GM12878 (cell line): ENCODE measurements at regions not wholly inside any gene's neighbourhood (a gene's known extent, or its start where the extent isn't known, plus 50 kb on each side); places are given as distances from the start of the nearest gene placed in this dataset.

ENCODE experiments used
- ATAC-seq: fragments of 200-7000 bp; cut with Tn5 transposase; 3 replicates; pipeline ENCODE4 v1.9.1; 2020; ENCODE audit warnings: mild to moderate bottlenecking, moderate library complexity
- BruUV-seq: library from RNA; stranded (reverse); fragments of 400-500 nt; replicated peaks from 2 replicates; lab custom pipeline; 2021; lab: Mats Ljungman, UMichigan
- CTCF ChIA-PET: fragments of 300-600 bp; sonication (Branson Sonifier 250); formaldehyde crosslinking; extraction: SDS; loops from one replicate; lab custom pipeline; 2021; ENCODE audit warnings: inconsistent platforms; lab: Yijun Ruan, JAX
- POLR2A ChIA-PET: fragments of 350-600 bp; formaldehyde crosslinking; extraction: SDS; loops from one replicate; lab custom pipeline; 2021; ENCODE audit warnings: inconsistent platforms; lab: Charles Lee
- RAD21 ChIA-PET: fragments of 300-600 bp; sonication (Branson Sonifier 250); formaldehyde crosslinking; loops from one replicate; lab custom pipeline; 2023; ENCODE audit warnings: antibody characterized with exemption; ENCODE audit not compliant: unreplicated experiment; lab: Charles Lee
- SMC1A ChIA-PET: fragments of 300-600 bp; sonication (Branson Sonifier 250); formaldehyde crosslinking; loops from one replicate; lab custom pipeline; 2023; ENCODE audit not compliant: unreplicated experiment, uncharacterized antibody; lab: Charles Lee
- DNase-seq: peaks from one replicate; pipeline ENCODE4 v3.0.0-alpha.2; 2011; ENCODE audit warnings: low read depth, low spot score
- FAIRE-seq: peaks from 3 replicates; lab custom pipeline; 2011; peaks lifted over from hg19 to GRCh38; lab: Jason Lieb, UNC
- H2AFZ ChIP-seq: 2 replicates; pipeline ENCODE4 v1.6.0; 2011; ENCODE audit warnings: low read depth, low read length, control low read depth; ENCODE audit not compliant: control insufficient read depth
- H3K27ac ChIP-seq: 2 replicates; pipeline ENCODE4 v1.5.1; 2011; ENCODE audit warnings: control low read depth; ENCODE audit not compliant: control insufficient read depth, insufficient read depth
- H3K27me3 ChIP-seq, 2 experiments: replicated peaks in 1 of 2; 2 replicates each; pipeline versions ENCODE4 v1.6.0 to v1.6.1; 2011; ENCODE audit warnings: low read length in 1 of 2; ENCODE audit not compliant: control insufficient read depth in 2 of 2, insufficient read depth in 2 of 2
- H3K36me3 ChIP-seq, 2 experiments: 2 replicates each; pipeline ENCODE4 v1.5.1; 2011; ENCODE audit warnings: low read length in 1 of 2; ENCODE audit not compliant: control insufficient read depth in 2 of 2, insufficient read depth in 2 of 2
- H3K4me1 ChIP-seq: 2 replicates; pipeline ENCODE4 v1.6.1; 2011; ENCODE audit warnings: mild to moderate bottlenecking, low read length, moderate library complexity, mixed read lengths; ENCODE audit not compliant: control insufficient read depth, insufficient read depth
- H3K4me2 ChIP-seq: 2 replicates; pipeline ENCODE4 v1.6.0; 2011; ENCODE audit warnings: control low read depth; ENCODE audit not compliant: control insufficient read depth, insufficient read depth
- H3K4me3 ChIP-seq: fragments of 200-600 bp; sonication (generic); 2 replicates; pipeline ENCODE4 v1.5.1; 2016
- H3K79me2 ChIP-seq: 2 replicates; pipeline ENCODE4 v1.6.0; 2011; ENCODE audit warnings: low read length; ENCODE audit not compliant: control insufficient read depth, insufficient read depth
- H3K9ac ChIP-seq: 2 replicates; pipeline ENCODE4 v1.8.0; 2011; ENCODE audit warnings: low read length, control low read depth, mixed read lengths; ENCODE audit not compliant: control insufficient read depth, insufficient read depth
- H3K9me3 ChIP-seq: replicated peaks from 3 replicates; pipeline ENCODE4 v1.5.1; 2011; ENCODE audit warnings: mild to moderate bottlenecking, low read length; ENCODE audit not compliant: control insufficient read depth, insufficient read depth
- H4K20me1 ChIP-seq: 2 replicates; pipeline ENCODE4 v1.6.0; 2011; ENCODE audit not compliant: control insufficient read depth, insufficient read depth
- CHD2 ChIP-seq: IDR thresholded peaks from 2 replicates; pipeline ENCODE4 v1.6.1; 2011; ENCODE audit warnings: low read depth, low read length, improper control_type of control experiment, borderline replicate concordance
- ELK1 ChIP-seq: IDR thresholded peaks from 2 replicates; pipeline ENCODE4 v1.6.1; 2012; ENCODE audit warnings: low read depth, low read length, improper control_type of control experiment
- ETV6 ChIP-seq, 2 experiments: fragments of 450-650 bp in 1 of 2; IDR thresholded peaks in 1 of 2; conservative IDR thresholded peaks in 1 of 2; 2 replicates each; pipeline ENCODE4 v1.6.1; 2014; ENCODE audit warnings: antibody characterized with exemption in 1 of 2, borderline replicate concordance in 1 of 2, low read depth in 1 of 2, mild to moderate bottlenecking in 1 of 2, moderate library complexity in 1 of 2
- FOS ChIP-seq: IDR thresholded peaks from 3 replicates; pipeline ENCODE4 v1.6.1; 2011; ENCODE audit warnings: borderline replicate concordance; ENCODE audit not compliant: insufficient read length; ENCODE audit errors: extremely low read depth
- HDAC6 ChIP-seq: fragments of 200-600 bp; sonication (generic); IDR thresholded peaks from one replicate; pipeline ENCODE4 v1.8.0; 2017; ENCODE audit warnings: antibody characterized with exemption; ENCODE audit not compliant: unreplicated experiment
- IKZF2 ChIP-seq, 2 experiments: fragments of 450-650 bp; IDR thresholded peaks; 2 replicates each; pipeline ENCODE4 v1.6.1; 2017; ENCODE audit warnings: mild to moderate bottlenecking in 2 of 2, moderate library complexity in 2 of 2
- KLF5 ChIP-seq: fragments of 450-650 bp; IDR thresholded peaks from 2 replicates; pipeline ENCODE4 v1.6.1; 2014; ENCODE audit warnings: mild to moderate bottlenecking; ENCODE audit not compliant: partially characterized antibody
- MYC ChIP-seq: IDR thresholded peaks from 2 replicates; pipeline ENCODE4 v1.6.1; 2011; ENCODE audit warnings: mild to moderate bottlenecking, low read length, moderate library complexity, inconsistent platforms; ENCODE audit not compliant: insufficient read depth, insufficient replicate concordance, insufficient read length, severe bottlenecking
- NFYB ChIP-seq: IDR thresholded peaks from 2 replicates; pipeline ENCODE4 v1.6.1; 2011; ENCODE audit warnings: low read depth, mild to moderate bottlenecking, low read length, improper control_type of control experiment, moderate library complexity; ENCODE audit not compliant: insufficient read depth
- NKRF ChIP-seq: fragments of 450-650 bp; conservative IDR thresholded peaks from 2 replicates; pipeline ENCODE4 v1.6.1; 2017; ENCODE audit warnings: mild to moderate bottlenecking, moderate library complexity
- POLR2AphosphoS2 ChIP-seq: IDR thresholded peaks from 2 replicates; pipeline ENCODE4 v1.6.1; 2011; ENCODE audit warnings: low read depth, mild to moderate bottlenecking, low read length, improper control_type of control experiment, moderate library complexity
- POLR2AphosphoS5 ChIP-seq: IDR thresholded peaks from 2 replicates; pipeline ENCODE4 v1.6.1; 2011; ENCODE audit warnings: mild to moderate bottlenecking, low read length, inconsistent platforms
- RFX5 ChIP-seq: IDR thresholded peaks from 2 replicates; pipeline ENCODE4 v1.6.1; 2011; ENCODE audit warnings: low read depth, low read length, improper control_type of control experiment
- SMC3 ChIP-seq: IDR thresholded peaks from 2 replicates; pipeline ENCODE4 v1.6.1; 2011; ENCODE audit warnings: low read length, improper control_type of control experiment, borderline replicate concordance
- STAT1 ChIP-seq: fragments of 450-650 bp; conservative IDR thresholded peaks from 2 replicates; pipeline ENCODE4 v1.6.1; 2014; ENCODE audit warnings: antibody characterized with exemption, mild to moderate bottlenecking
- SUZ12 ChIP-seq: fragments of 200-600 bp; sonication (generic); IDR thresholded peaks from one replicate; pipeline ENCODE4 v1.6.1; 2018; ENCODE audit warnings: antibody characterized with exemption, mild to moderate bottlenecking; ENCODE audit not compliant: unreplicated experiment
- TCF3 ChIP-seq: IDR thresholded peaks from 2 replicates; pipeline ENCODE4 v1.6.1; 2012; ENCODE audit warnings: low read depth, mild to moderate bottlenecking, low read length, borderline replicate concordance; ENCODE audit not compliant: insufficient read depth
- ZNF274 ChIP-seq: IDR thresholded peaks from one replicate; pipeline ENCODE4 v1.8.0; 2011; ENCODE audit not compliant: insufficient read length, insufficient read depth
- ZSCAN29 ChIP-seq: fragments of 450-650 bp; IDR thresholded peaks from 2 replicates; pipeline ENCODE4 v1.6.1; 2017; ENCODE audit warnings: mild to moderate bottlenecking, moderate library complexity
- WGBS: methylation state at CpG from one replicate; pipeline ENCODE4 v1.1.6; 2016; ENCODE audit warnings: low lambda C conversion rate; ENCODE audit not compliant: insufficient replicate concordance, insufficient coverage; ENCODE audit errors: missing lambda C conversion rate; 5-methylcytosine and 5-hydroxymethylcytosine counted together
- in situ Hi-C: fragments of 300-500 bp; cut with MboI; formaldehyde crosslinking; loops from 9 replicates; pipeline ENCODE4 v1.14.3; 2018; ENCODE audit warnings: mixed read lengths
- intact Hi-C: fragments of 100-400 bp; cut with micrococcal nuclease; formaldehyde crosslinking; loops from one replicate; pipeline ENCODE4 v1.14.2; 2022; ENCODE audit not compliant: unreplicated experiment

GRCh38 chr11:119505071-119505470, 82.1 kb upstream of the THY1 start (continued):
- no peak for TF ChIP-seq STAT1
- no peak for TF ChIP-seq NFYB

GRCh38 chr11:119504371-119504770, 81.4 kb upstream of the THY1 start:
- Histone ChIP-seq H3K4me2 (no peak overlapping the region), H2AFZ (no peak overlapping the region), H3K9me3 (no peaks in the 10 kb centered on the region; the same call in 2 of the 3 replicates), H3K36me3 (no peaks in the 10 kb centered on the region), H3K27ac (no peak overlapping the region), H4K20me1 (no peaks in the 10 kb centered on the region), H3K9ac (no peak overlapping the region), H3K27me3 (no peaks in the 10 kb centered on the region; a peak in 1 of 4 replicates), H3K4me3 (no peak overlapping the region), H3K4me1 (peaks cover 4% of the 10 kb centered on the region; the same call in 1 of the 2 replicates), H3K79me2 (no peaks in the 10 kb centered on the region)
- ATAC-seq (no peak), FAIRE-seq (no peak), DNase-seq (no peak)
- ChIA-PET POLR2A (no interaction called here), SMC1A (interaction anchor here (1.0 kb wide), 1 partner anchor 27 kb away, joined by 3 read pairs; no protein-coding TSS in a partner anchor), CTCF (no interaction called here), RAD21 (no interaction called here)
- WGBS: 0% methylated on average over 1 of the region's 1 CpG
- in situ Hi-C loops (no loop called here), intact Hi-C loops (no loop called here)
- no TSS peak for BruUV-seq
- no peak for TF ChIP-seq RFX5
- TF ChIP-seq ZSCAN29: no peak
- no peak for TF ChIP-seq MYC
- no peak for TF ChIP-seq ZNF274
- TF ChIP-seq SUZ12: no peak
- TF ChIP-seq POLR2AphosphoS2: no peak
- TF ChIP-seq SMC3: no peak
- no peak for TF ChIP-seq TCF3
- TF ChIP-seq HDAC6: no peak
- no peak for TF ChIP-seq FOS
- TF ChIP-seq ETV6 (conservative IDR thresholded peaks at IDR 0.05 in 1 of 2, IDR thresholded peaks at IDR 0.05 in 1 of 2; ENCODE audit: borderline replicate concordance in 1 of 2, low read depth in 1 of 2): no peak
- TF ChIP-seq KLF5: no peak
- TF ChIP-seq CHD2: no peak
- no peak for TF ChIP-seq NKRF
- TF ChIP-seq POLR2AphosphoS5: no peak
- no peak for TF ChIP-seq IKZF2 (IDR thresholded peaks at IDR 0.05)
- TF ChIP-seq ELK1: no peak
